Osteoblast (primary cell): ENCODE measurements at regions not wholly inside any gene's neighbourhood (a gene's known extent, or its start where the extent isn't known, plus 50 kb on each side); places are given as distances from the start of the nearest gene placed in this dataset.

Source experiments
- DNase-seq: peaks from one replicate; pipeline ENCODE4 v3.0.0; 2011; ENCODE audit warnings: low spot score, mixed read lengths; ENCODE audit not compliant: insufficient read length; ENCODE audit errors: missing footprints
- H2AFZ ChIP-seq: 2 replicates; pipeline ENCODE4 v1.6.0; 2011; ENCODE audit warnings: mild to moderate bottlenecking, low read length
- H3K27ac ChIP-seq: 2 replicates; pipeline ENCODE4 v1.5.1; 2011; ENCODE audit warnings: mild to moderate bottlenecking, low read depth, low read length, moderate library complexity
- H3K27me3 ChIP-seq: 2 replicates; pipeline ENCODE4 v1.6.0; 2012; ENCODE audit warnings: mild to moderate bottlenecking, control low read depth, inconsistent platforms, low read length, moderate library complexity; ENCODE audit not compliant: insufficient read depth
- H3K36me3 ChIP-seq: 2 replicates; pipeline ENCODE4 v1.5.1; 2011; ENCODE audit warnings: mild to moderate bottlenecking, low read length, control low read depth, moderate library complexity; ENCODE audit not compliant: insufficient read depth
- H3K4me1 ChIP-seq: 2 replicates; pipeline ENCODE4 v1.5.1; 2011; ENCODE audit warnings: mild to moderate bottlenecking, low read length, control low read depth, moderate library complexity; ENCODE audit not compliant: insufficient read depth
- H3K4me2 ChIP-seq: 2 replicates; pipeline ENCODE4 v1.6.0; 2011; ENCODE audit warnings: mild to moderate bottlenecking, low read length; ENCODE audit not compliant: insufficient read depth
- H3K4me3 ChIP-seq: fragments of 200-600 bp; sonication (generic); 3 replicates; pipeline ENCODE4 v1.5.1; 2012; ENCODE audit warnings: mild to moderate bottlenecking, low read length, inconsistent platforms; ENCODE audit not compliant: insufficient read depth
- H3K79me2 ChIP-seq: 2 replicates; pipeline ENCODE4 v1.6.0; 2012; ENCODE audit warnings: mild to moderate bottlenecking, low read length, control low read depth, inconsistent platforms; ENCODE audit not compliant: insufficient read depth
- H3K9me3 ChIP-seq: 2 replicates; pipeline ENCODE4 v1.5.1; 2011; ENCODE audit warnings: low read depth, low read length, control low read depth
- H4K20me1 ChIP-seq: 2 replicates; pipeline ENCODE4 v1.6.0; 2012; ENCODE audit warnings: mild to moderate bottlenecking, low read length, control low read depth; ENCODE audit not compliant: insufficient read depth
- CTCF ChIP-seq: IDR thresholded peaks from 2 replicates; pipeline ENCODE4 v1.5.1; 2011; ENCODE audit warnings: mild to moderate bottlenecking, low read depth, low read length, moderate library complexity; ENCODE audit errors: extremely low read depth

- H3K36me3 ChIP-seq = no peaks in the 10 kb centered on the region
- TF ChIP-seq CTCF = no peak
- no peak overlapping the region for H3K27ac ChIP-seq
- no peak for DNase-seq
- H3K9me3 ChIP-seq = no peaks in the 10 kb centered on the region
- no peaks in the 10 kb centered on the region for H4K20me1 ChIP-seq
- H3K27me3 ChIP-seq = no peaks in the 10 kb centered on the region
- no peaks in the 10 kb centered on the region for H3K4me1 ChIP-seq
- no peak overlapping the region for H3K4me2 ChIP-seq
- H3K79me2 ChIP-seq = no peaks in the 10 kb centered on the region
- no peak overlapping the region for H2AFZ ChIP-seq
- H3K4me3 ChIP-seq = no peak overlapping the region
Measured at GRCh38 chr2:21228041-21228895, 104.5 kb downstream of the TDRD15 start.

GRCh38 chr2:21229302-21229701 is 105.5 kb downstream of the TDRD15 start:
- H3K27ac ChIP-seq = no peak overlapping the region
- no peaks in the 10 kb centered on the region for H3K79me2 ChIP-seq
- H4K20me1 ChIP-seq = no peaks in the 10 kb centered on the region
- H2AFZ ChIP-seq = no peak overlapping the region
- no peak overlapping the region for H3K4me2 ChIP-seq
- no peaks in the 10 kb centered on the region for H3K9me3 ChIP-seq
- no peak for DNase-seq
- H3K27me3 ChIP-seq = no peaks in the 10 kb centered on the region
- H3K4me3 ChIP-seq = no peak overlapping the region
- no peak for TF ChIP-seq CTCF
- no peaks in the 10 kb centered on the region for H3K4me1 ChIP-seq
- H3K36me3 ChIP-seq = no peaks in the 10 kb centered on the region

GRCh38 chr2:21230140-21230539 is 106.4 kb downstream of the TDRD15 start:
- TF ChIP-seq CTCF = no peak
- H3K4me1 ChIP-seq = no peaks in the 10 kb centered on the region
- DNase-seq = no peak

GRCh38 chr2:21231985-21232384 is 108.2 kb downstream of the TDRD15 start:
- no peak overlapping the region for H3K27ac ChIP-seq
- TF ChIP-seq CTCF = no peak
- no peaks in the 10 kb centered on the region for H3K4me1 ChIP-seq
- no peak overlapping the region for H3K4me2 ChIP-seq
- DNase-seq = no peak
- H3K79me2 ChIP-seq = no peaks in the 10 kb centered on the region
- no peaks in the 10 kb centered on the region for H3K27me3 ChIP-seq
- no peaks in the 10 kb centered on the region for H4K20me1 ChIP-seq
- no peak overlapping the region for H2AFZ ChIP-seq
- H3K36me3 ChIP-seq = no peaks in the 10 kb centered on the region
- no peak overlapping the region for H3K4me3 ChIP-seq
- H3K9me3 ChIP-seq = peaks cover 3% of the 10 kb centered on the region

More at GRCh38 chr2:21230140-21230539, 106.4 kb downstream of the TDRD15 start:
- Histone ChIP-seq H3K4me3 (no peak overlapping the region), H4K20me1 (no peaks in the 10 kb centered on the region), H3K79me2 (no peaks in the 10 kb centered on the region), H3K4me2 (no peak overlapping the region), H3K36me3 (no peaks in the 10 kb centered on the region), H3K9me3 (peaks cover 3% of the 10 kb centered on the region), H2AFZ (no peak overlapping the region), H3K27me3 (no peaks in the 10 kb centered on the region), H3K27ac (no peak overlapping the region)
